ENCODE measurements at regions not wholly inside any gene's neighbourhood (a gene's known extent, or its start where the extent isn't known, plus 50 kb on each side); places are given as distances from the start of the nearest gene placed in this dataset.
"Not testable (repeated sequence)": the region's sequence is repeated elsewhere in the genome, so short reads cannot be mapped to it uniquely, and the experiment has no call there.

- DNase-seq (ENCODE audit: low spot score): not testable (repeated sequence)
Observed at GRCh38 chr6:4725136-4725760, 51.0 kb upstream of the CDYL start.

- not testable (repeated sequence) for DNase-seq (ENCODE audit: low spot score)
Observed at GRCh38 chr6:4724727-4725126, 51.5 kb upstream of the CDYL start.

GRCh38 chr6:4723383-4723782 lies 52.8 kb upstream of the CDYL start:
- DNase-seq (ENCODE audit: low spot score): no peak

GRCh38 chr6:4721368-4721767 lies 54.8 kb upstream of the CDYL start:
- DNase-seq (ENCODE audit: low spot score): not testable (repeated sequence)

- DNase-seq (ENCODE audit: low spot score): no peak
Observed at GRCh38 chr6:4719491-4719890, 56.7 kb upstream of the CDYL start.

GRCh38 chr6:4717856-4718255 lies 58.3 kb upstream of the CDYL start:
- DNase-seq (ENCODE audit: low spot score): no peak

- no peak for DNase-seq (ENCODE audit: low spot score)
Observed at GRCh38 chr6:4717124-4717523, 59.1 kb upstream of the CDYL start.

GRCh38 chr6:4714961-4715501 lies 61.2 kb upstream of the CDYL start:
- DNase-seq (ENCODE audit: low spot score): no peak

- DNase-seq (ENCODE audit: low spot score): no peak
Observed at GRCh38 chr6:4712291-4712690, 63.9 kb upstream of the CDYL start.

- no peak for DNase-seq (ENCODE audit: low spot score)
Observed at GRCh38 chr6:4707011-4707410, 69.2 kb upstream of the CDYL start.

- DNase-seq (ENCODE audit: low spot score): no peak
Observed at GRCh38 chr6:4705809-4706208, 70.4 kb upstream of the CDYL start.

GRCh38 chr6:4703382-4703781 lies 72.8 kb upstream of the CDYL start:
- DNase-seq (ENCODE audit: low spot score): no peak

- no peak for DNase-seq (ENCODE audit: low spot score)
Observed at GRCh38 chr6:4698901-4699659, 77.1 kb upstream of the CDYL start.

GRCh38 chr6:4693173-4693970 lies 82.8 kb upstream of the CDYL start:
- DNase-seq (ENCODE audit: low spot score): no peak

GRCh38 chr6:4692664-4693063 lies 83.5 kb upstream of the CDYL start:
- no peak for DNase-seq (ENCODE audit: low spot score)

- DNase-seq (ENCODE audit: low spot score): peak; percentile 74
Observed at GRCh38 chr6:4687989-4688947, 87.9 kb upstream of the CDYL start.

GRCh38 chr6:4687656-4687988 lies 88.6 kb upstream of the CDYL start:
- no peak for DNase-seq (ENCODE audit: low spot score)

- no peak for DNase-seq (ENCODE audit: low spot score)
Observed at GRCh38 chr6:4682431-4683097, 93.6 kb upstream of the CDYL start.

GRCh38 chr6:4678506-4679300 lies 97.5 kb upstream of the CDYL start:
- DNase-seq (ENCODE audit: low spot score): no peak

- no peak for DNase-seq (ENCODE audit: low spot score)
Observed at GRCh38 chr6:4677751-4678065, 98.5 kb upstream of the CDYL start.

All from hepatic stellate cell (primary cell).